K562 (cell line): ENCODE measurements at regions not wholly inside any gene's neighbourhood (a gene's known extent, or its start where the extent isn't known, plus 50 kb on each side); places are given as distances from the start of the nearest gene placed in this dataset.

Experiments
- ATF3 ChIP-seq, 2 experiments: fragments of 450-650 bp in 1 of 2; sonication (generic) in 1 of 2; formaldehyde crosslinking in 1 of 2; IDR thresholded peaks in 1 of 2; conservative IDR thresholded peaks in 1 of 2; 2 replicates each; pipeline versions ENCODE4 v1.6.1 to v1.8.1; 2016 to 2023; ENCODE audit warnings: mild to moderate bottlenecking in 2 of 2, moderate library complexity in 2 of 2, inconsistent platforms in 1 of 2, missing genetic modification reagents in 1 of 2
- CTCF ChIP-seq, 3 experiments: IDR thresholded peaks in 2 of 3; conservative IDR thresholded peaks in 1 of 3; 2 replicates each; pipeline ENCODE4 v1.5.1; 2011 to 2012; ENCODE audit warnings: low read length in 3 of 3, mild to moderate bottlenecking in 3 of 3, control low read depth in 2 of 3, improper control_type of control experiment in 1 of 3, inconsistent platforms in 1 of 3, low read depth in 1 of 3, mixed read lengths in 1 of 3, moderate library complexity in 1 of 3; ENCODE audit not compliant: insufficient read depth in 2 of 3
- FOXK2 ChIP-seq, 2 experiments: fragments of 450-650 bp; IDR thresholded peaks in 1 of 2; conservative IDR thresholded peaks in 1 of 2; 2 replicates each; pipeline ENCODE4 v1.6.1; 2016; ENCODE audit warnings: low read depth in 2 of 2, mild to moderate bottlenecking in 1 of 2
- MEF2D ChIP-seq: conservative IDR thresholded peaks from 2 replicates; pipeline ENCODE4 v1.6.1; 2016; ENCODE audit warnings: low read depth, missing genetic modification characterization, missing compliant biosample characterization
- NCOA2 ChIP-seq, 2 experiments: fragments of 450-650 bp; IDR thresholded peaks; 2 replicates each; pipeline ENCODE4 v1.6.1; 2018; ENCODE audit warnings: mild to moderate bottlenecking in 2 of 2, moderate library complexity in 1 of 2; ENCODE audit not compliant: partially characterized antibody in 2 of 2
- NR2C2 ChIP-seq, 2 experiments: fragments of 200-800 bp in 1 of 2; sonication (Bioruptor generic) in 1 of 2; sonication (generic) in 1 of 2; formaldehyde crosslinking in 1 of 2; IDR thresholded peaks; 2 replicates each; pipeline versions ENCODE4 v1.6.1 to v1.8.0; 2016 to 2022; ENCODE audit warnings: mild to moderate bottlenecking in 1 of 2, missing compliant biosample characterization in 1 of 2, missing genetic modification characterization in 1 of 2, missing genetic modification reagents in 1 of 2

GRCh38 chr16:48895142-48895541 is 285.2 kb upstream of the N4BP1 start:
- no peak for TF ChIP-seq ATF3 (IDR thresholded peaks at IDR 0.05)
- TF ChIP-seq ATF3 (CRISPR knock-in tag; conservative IDR thresholded peaks at IDR 0.05) = no peak
- TF ChIP-seq FOXK2 (conservative IDR thresholded peaks at IDR 0.05 in 1 of 2, IDR thresholded peaks at IDR 0.05 in 1 of 2; ENCODE audit: low read depth in 2 of 2) = no peak
- no peak for TF ChIP-seq MEF2D (tag)
- TF ChIP-seq CTCF (IDR thresholded peaks at IDR 0.05 in 2 of 3, conservative IDR thresholded peaks at IDR 0.05 in 1 of 3; ENCODE audit: insufficient read depth in 2 of 3, low read depth in 1 of 3, low read length in 3 of 3) = no peak
- no peak for TF ChIP-seq NCOA2 (IDR thresholded peaks at IDR 0.05; ENCODE audit: partially characterized antibody in 2 of 2)
- no peak for TF ChIP-seq NR2C2 (CRISPR knock-in tag; IDR thresholded peaks at IDR 0.05)
- no peak for TF ChIP-seq NR2C2 (tag; IDR thresholded peaks at IDR 0.05)
